HepG2 (cell line): ENCODE measurements at regions not wholly inside any gene's neighbourhood (a gene's known extent, or its start where the extent isn't known, plus 50 kb on each side); places are given as distances from the start of the nearest gene placed in this dataset.

Experiments used
- ATAC-seq: fragments of 200-7000 bp; cut with Tn5 transposase; 3 replicates; pipeline ENCODE4 v1.9.1; 2020; ENCODE audit warnings: mild to moderate bottlenecking, moderate library complexity
- BruUV-seq: library from RNA; stranded (reverse); fragments of 400-500 nt; replicated peaks from 2 replicates; lab custom pipeline; 2021; lab: Mats Ljungman, UMichigan
- CTCF ChIA-PET: fragments of 300-600 bp; formaldehyde crosslinking; extraction: SDS; loops from one replicate; lab custom pipeline; 2021; ENCODE audit warnings: low total read pairs, inconsistent platforms, low intra/inter-chr PET ratio; lab: Yijun Ruan, JAX
- POLR2A ChIA-PET: fragments of 350-600 bp; sonication (Branson Sonifier 250); formaldehyde crosslinking; loops from one replicate; lab custom pipeline; 2020; ENCODE audit warnings: antibody characterized with exemption, inconsistent platforms; lab: Yijun Ruan, JAX
- DNase-seq: peaks from one replicate; pipeline ENCODE4 v3.0.0-alpha.2; 2015; ENCODE audit warnings: low spot score
- FAIRE-seq: peaks from 3 replicates; lab custom pipeline; 2011; peaks lifted over from hg19 to GRCh38; lab: Jason Lieb, UNC
- H2AFZ ChIP-seq: one replicate; pipeline ENCODE4 v1.6.1; 2011; ENCODE audit warnings: low read length, inconsistent platforms
- H3K27ac ChIP-seq: fragments of 300-600 bp; 3 replicates; pipeline ENCODE4 v1.8.0; 2011; ENCODE audit warnings: mixed run types, mild to moderate bottlenecking, mixed read lengths, low read length, inconsistent platforms; ENCODE audit not compliant: insufficient read depth; ENCODE audit errors: extremely low read length
- H3K27me3 ChIP-seq, 2 experiments: fragments of 200-600 bp in 1 of 2; 2 replicates in 1 of 2; 3 replicates in 1 of 2; pipeline versions ENCODE4 v1.6.0 to v1.8.0; 2011; ENCODE audit warnings: low read length in 2 of 2, mild to moderate bottlenecking in 2 of 2, moderate library complexity in 2 of 2, inconsistent platforms in 1 of 2; ENCODE audit not compliant: insufficient read depth in 2 of 2, control insufficient read depth in 1 of 2
- H3K36me3 ChIP-seq, 2 experiments: fragments of 200-600 bp in 1 of 2; replicated peaks in 1 of 2; 2 replicates in 1 of 2; 3 replicates in 1 of 2; pipeline versions ENCODE4 v1.5.1 to v1.8.0; 2011; ENCODE audit warnings: low read length in 2 of 2, inconsistent platforms in 1 of 2; ENCODE audit not compliant: insufficient read depth in 2 of 2, control insufficient read depth in 1 of 2
- H3K4me1 ChIP-seq: 2 replicates; pipeline ENCODE4 v1.5.1; 2012; ENCODE audit warnings: low read length, inconsistent platforms; ENCODE audit not compliant: insufficient read depth
- H3K4me2 ChIP-seq: 2 replicates; pipeline ENCODE4 v1.6.0; 2011; ENCODE audit warnings: low read depth, low read length, inconsistent platforms
- H3K4me3 ChIP-seq, 3 experiments: fragments of 200-600 bp in 1 of 3; sonication (generic), shearing (Covaris generic) in 1 of 3; replicated peaks in 1 of 3; 2 replicates each; pipeline ENCODE4 v1.5.1; 2011 to 2016; ENCODE audit warnings: low read length in 3 of 3, inconsistent platforms in 2 of 3, low read depth in 2 of 3, mild to moderate bottlenecking in 2 of 3, control low read depth in 1 of 3, mixed read lengths in 1 of 3; ENCODE audit not compliant: insufficient read depth in 1 of 3
- H3K79me2 ChIP-seq: one replicate; pipeline ENCODE4 v1.6.1; 2011; ENCODE audit warnings: low read length, inconsistent platforms; ENCODE audit not compliant: insufficient read depth
- H3K9ac ChIP-seq: 2 replicates; pipeline ENCODE4 v1.6.0; 2011; ENCODE audit warnings: mild to moderate bottlenecking, low read depth, low read length, inconsistent platforms; ENCODE audit not compliant: insufficient read depth
- H3K9me3 ChIP-seq: 2 replicates; pipeline ENCODE4 v1.5.1; 2012; ENCODE audit warnings: mild to moderate bottlenecking, low read length
- H4K20me1 ChIP-seq: 2 replicates; pipeline ENCODE4 v1.6.0; 2011; ENCODE audit warnings: inconsistent platforms, mild to moderate bottlenecking, low read length, moderate library complexity; ENCODE audit not compliant: insufficient read depth
- GABPA ChIP-seq, 2 experiments: IDR thresholded peaks; 2 replicates each; pipeline ENCODE4 v1.6.1; 2011 to 2016; ENCODE audit warnings: low read depth in 2 of 2, low read length in 1 of 2, missing biosample characterization in 1 of 2, missing genetic modification characterization in 1 of 2
- KDM4B ChIP-seq: sonication (generic); formaldehyde crosslinking; IDR thresholded peaks from 2 replicates; pipeline ENCODE4 v1.4.0; 2020; ENCODE audit warnings: missing genetic modification reagents
- MLLT10 ChIP-seq: sonication (generic); formaldehyde crosslinking; IDR thresholded peaks from 2 replicates; pipeline ENCODE4 v1.4.0; 2020; ENCODE audit warnings: missing genetic modification reagents
- NFE2L2 ChIP-seq: fragments of 150-350 bp; IDR thresholded peaks from 2 replicates; pipeline ENCODE4 v1.6.1; 2014; ENCODE audit warnings: low read length
- NR2F2 ChIP-seq: IDR thresholded peaks from 2 replicates; pipeline ENCODE4 v1.6.1; 2012; ENCODE audit warnings: low read depth, inconsistent platforms, borderline replicate concordance
- RXRB ChIP-seq: IDR thresholded peaks from 2 replicates; pipeline ENCODE4 v1.6.1; 2016; ENCODE audit warnings: borderline replicate concordance, missing genetic modification reagents, missing compliant biosample characterization
- SATB2 ChIP-seq: sonication (generic); formaldehyde crosslinking; IDR thresholded peaks from 2 replicates; pipeline ENCODE4 v1.5.0; 2020; ENCODE audit warnings: missing genetic modification reagents
- SP140L ChIP-seq: sonication (generic); formaldehyde crosslinking; IDR thresholded peaks from 2 replicates; pipeline ENCODE4 v1.4.0; 2020; ENCODE audit warnings: missing genetic modification reagents, borderline replicate concordance
- YEATS2 ChIP-seq: sonication (generic); formaldehyde crosslinking; IDR thresholded peaks from 2 replicates; pipeline ENCODE4 v1.4.0; 2020; ENCODE audit warnings: missing genetic modification reagents, borderline replicate concordance
- ZFP62 ChIP-seq: sonication (generic); formaldehyde crosslinking; IDR thresholded peaks from 2 replicates; pipeline ENCODE4 v1.4.0; 2020; ENCODE audit warnings: missing genetic modification reagents
- ZNF3 ChIP-seq: IDR thresholded peaks from 2 replicates; pipeline ENCODE4 v1.7.0; 2017; ENCODE audit warnings: inconsistent platforms
- ZNF431 ChIP-seq: sonication (generic); formaldehyde crosslinking; IDR thresholded peaks from 2 replicates; pipeline ENCODE4 v1.9.0; 2022; ENCODE audit warnings: missing genetic modification reagents, low read depth, mild to moderate bottlenecking, borderline replicate concordance
- whole genome bisulfite sequencing: methylation state at CpG from one replicate; pipeline ENCODE4 v1.1.6; 2017; ENCODE audit warnings: low lambda C conversion rate; 5-methylcytosine and 5-hydroxymethylcytosine counted together
- in situ Hi-C: cut with HindIII; loops from 2 replicates; pipeline ENCODE4 v1.10.0; 2017; ENCODE audit warnings: low pct_unique_long_range_greater_than_20kb; ENCODE audit not compliant: extremely low pct_ligation_motif_present
- intact Hi-C: fragments of 100-400 bp; cut with micrococcal nuclease; formaldehyde crosslinking; loops from one replicate; pipeline ENCODE4 v1.10.0; 2022; ENCODE audit not compliant: unreplicated experiment
- TF ChIP-seq, protein P1 (sequence below): fragments of 450-650 bp; IDR thresholded peaks from 2 replicates; pipeline ENCODE4 v1.6.1; 2017
- TF ChIP-seq, protein P2 (sequence below): sonication (generic); formaldehyde crosslinking; IDR thresholded peaks from 2 replicates; pipeline ENCODE4 v1.5.0; 2020; ENCODE audit warnings: mild to moderate bottlenecking, missing genetic modification reagents, borderline replicate concordance

DNA sequence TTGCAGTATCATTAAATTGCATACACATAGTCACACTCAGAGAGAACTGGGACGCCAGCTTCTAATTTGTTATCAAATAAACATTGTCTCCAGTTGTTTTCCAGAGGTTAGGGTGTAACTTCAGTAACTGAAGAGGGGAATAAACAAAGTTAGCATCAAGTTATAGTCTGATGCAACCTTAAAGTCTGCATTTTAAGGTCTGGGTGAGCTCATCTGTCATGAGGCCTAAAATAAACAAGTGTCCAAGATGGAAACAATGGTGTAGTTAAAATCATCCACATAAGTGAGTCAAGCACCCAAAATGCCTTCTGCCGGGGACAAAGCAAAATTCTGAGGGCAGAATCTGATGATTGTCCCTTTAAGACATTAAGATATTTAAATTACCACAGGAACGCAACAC, 70.3 kb upstream of the EMCN start:
- no peaks in the 10 kb centered on the region for H3K27me3 ChIP-seq
- H3K4me1 ChIP-seq, result no peaks in the 10 kb centered on the region
- ATAC-seq, result no peak
- H3K9ac ChIP-seq, result no peak overlapping the region
- H3K9me3 ChIP-seq, result no peaks in the 10 kb centered on the region
- FAIRE-seq, result no peak
- WGBS, result 10% methylated on average over 3 of the region's 3 CpGs
- H3K79me2 ChIP-seq, result no peaks in the 10 kb centered on the region
- no peak overlapping the region for H3K27ac ChIP-seq
- intact Hi-C loops (no loop called here), in situ Hi-C loops (no loop called here)
- no peak for TF ChIP-seq GABPA (IDR thresholded peaks at IDR 0.05; ENCODE audit: low read depth, low read length)
- TF ChIP-seq GABPA (CRISPR knock-in tag; IDR thresholded peaks at IDR 0.05; ENCODE audit: low read depth), result no peak
- TF ChIP-seq NR2F2, result no peak
- no peak for TF ChIP-seq ZNF3 (CRISPR knock-in tag)
- no peak for TF ChIP-seq YEATS2
- TF ChIP-seq, protein P1, sequence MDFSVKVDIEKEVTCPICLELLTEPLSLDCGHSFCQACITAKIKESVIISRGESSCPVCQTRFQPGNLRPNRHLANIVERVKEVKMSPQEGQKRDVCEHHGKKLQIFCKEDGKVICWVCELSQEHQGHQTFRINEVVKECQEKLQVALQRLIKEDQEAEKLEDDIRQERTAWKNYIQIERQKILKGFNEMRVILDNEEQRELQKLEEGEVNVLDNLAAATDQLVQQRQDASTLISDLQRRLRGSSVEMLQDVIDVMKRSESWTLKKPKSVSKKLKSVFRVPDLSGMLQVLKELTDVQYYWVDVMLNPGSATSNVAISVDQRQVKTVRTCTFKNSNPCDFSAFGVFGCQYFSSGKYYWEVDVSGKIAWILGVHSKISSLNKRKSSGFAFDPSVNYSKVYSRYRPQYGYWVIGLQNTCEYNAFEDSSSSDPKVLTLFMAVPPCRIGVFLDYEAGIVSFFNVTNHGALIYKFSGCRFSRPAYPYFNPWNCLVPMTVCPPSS, result no peak
- TF ChIP-seq RXRB (CRISPR knock-in tag), result no peak
- no peak for TF ChIP-seq ZFP62 (CRISPR knock-in tag)
- TF ChIP-seq SATB2 (CRISPR knock-in tag), result no peak
- TF ChIP-seq KDM4B (CRISPR knock-in tag), result no peak
- no peaks in the 10 kb centered on the region for H4K20me1 ChIP-seq
- no peak overlapping the region for H3K4me3 ChIP-seq
- CTCF ChIA-PET, result no interaction called here
- no TSS peak for BruUV-seq
- no peak for DNase-seq
- POLR2A ChIA-PET, result no interaction called here
- no peak overlapping the region for H2AFZ ChIP-seq
- H3K36me3 ChIP-seq, result no peaks in the 10 kb centered on the region
- H3K4me2 ChIP-seq, result no peak overlapping the region

DNA sequence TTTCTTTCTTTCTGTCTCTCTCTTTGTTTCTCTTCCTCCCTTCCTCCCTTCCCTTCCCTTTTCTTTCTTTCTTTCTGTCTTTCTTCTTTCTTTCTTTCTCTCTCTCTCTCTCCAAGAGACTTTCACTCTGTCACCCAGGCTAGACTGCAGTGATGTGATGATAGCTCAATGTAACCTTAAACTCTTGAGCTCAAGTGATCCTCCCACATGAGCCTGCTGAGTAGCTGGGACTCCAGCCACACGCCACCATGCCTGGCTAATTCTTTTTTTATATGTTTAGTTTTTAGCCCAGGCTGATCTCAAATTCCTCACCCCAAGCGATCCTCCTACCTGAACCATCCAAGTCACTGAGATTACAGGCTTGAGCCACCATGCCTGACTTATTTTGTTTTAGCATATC, 64.3 kb upstream of the EMCN start:
- in situ Hi-C loops, result no loop called here
- no peak overlapping the region for H2AFZ ChIP-seq
- H3K27me3 ChIP-seq, result no peaks in the 10 kb centered on the region
- no peak for FAIRE-seq
- no peaks in the 10 kb centered on the region for H3K36me3 ChIP-seq
- 6% methylated on average over 2 of the region's 2 CpGs for WGBS
- no peaks in the 10 kb centered on the region for H3K9me3 ChIP-seq
- H3K27ac ChIP-seq, result no peak overlapping the region
- POLR2A ChIA-PET, result no interaction called here
- no peaks in the 10 kb centered on the region for H3K4me1 ChIP-seq
- no peak overlapping the region for H3K9ac ChIP-seq
- H3K4me2 ChIP-seq, result no peak overlapping the region
- no TSS peak for BruUV-seq
- no peak for DNase-seq
- no peaks in the 10 kb centered on the region for H3K79me2 ChIP-seq
- intact Hi-C loops, result no loop called here
- no peak for ATAC-seq
- no peaks in the 10 kb centered on the region for H4K20me1 ChIP-seq
- CTCF ChIA-PET, result no interaction called here
- H3K4me3 ChIP-seq, result no peak overlapping the region
- no peak for TF ChIP-seq SP140L (CRISPR knock-in tag)
- no peak for TF ChIP-seq MLLT10 (CRISPR knock-in tag)
- no peak for TF ChIP-seq NFE2L2
- TF ChIP-seq ZNF431 (CRISPR knock-in tag), result no peak
- TF ChIP-seq, protein P2, sequence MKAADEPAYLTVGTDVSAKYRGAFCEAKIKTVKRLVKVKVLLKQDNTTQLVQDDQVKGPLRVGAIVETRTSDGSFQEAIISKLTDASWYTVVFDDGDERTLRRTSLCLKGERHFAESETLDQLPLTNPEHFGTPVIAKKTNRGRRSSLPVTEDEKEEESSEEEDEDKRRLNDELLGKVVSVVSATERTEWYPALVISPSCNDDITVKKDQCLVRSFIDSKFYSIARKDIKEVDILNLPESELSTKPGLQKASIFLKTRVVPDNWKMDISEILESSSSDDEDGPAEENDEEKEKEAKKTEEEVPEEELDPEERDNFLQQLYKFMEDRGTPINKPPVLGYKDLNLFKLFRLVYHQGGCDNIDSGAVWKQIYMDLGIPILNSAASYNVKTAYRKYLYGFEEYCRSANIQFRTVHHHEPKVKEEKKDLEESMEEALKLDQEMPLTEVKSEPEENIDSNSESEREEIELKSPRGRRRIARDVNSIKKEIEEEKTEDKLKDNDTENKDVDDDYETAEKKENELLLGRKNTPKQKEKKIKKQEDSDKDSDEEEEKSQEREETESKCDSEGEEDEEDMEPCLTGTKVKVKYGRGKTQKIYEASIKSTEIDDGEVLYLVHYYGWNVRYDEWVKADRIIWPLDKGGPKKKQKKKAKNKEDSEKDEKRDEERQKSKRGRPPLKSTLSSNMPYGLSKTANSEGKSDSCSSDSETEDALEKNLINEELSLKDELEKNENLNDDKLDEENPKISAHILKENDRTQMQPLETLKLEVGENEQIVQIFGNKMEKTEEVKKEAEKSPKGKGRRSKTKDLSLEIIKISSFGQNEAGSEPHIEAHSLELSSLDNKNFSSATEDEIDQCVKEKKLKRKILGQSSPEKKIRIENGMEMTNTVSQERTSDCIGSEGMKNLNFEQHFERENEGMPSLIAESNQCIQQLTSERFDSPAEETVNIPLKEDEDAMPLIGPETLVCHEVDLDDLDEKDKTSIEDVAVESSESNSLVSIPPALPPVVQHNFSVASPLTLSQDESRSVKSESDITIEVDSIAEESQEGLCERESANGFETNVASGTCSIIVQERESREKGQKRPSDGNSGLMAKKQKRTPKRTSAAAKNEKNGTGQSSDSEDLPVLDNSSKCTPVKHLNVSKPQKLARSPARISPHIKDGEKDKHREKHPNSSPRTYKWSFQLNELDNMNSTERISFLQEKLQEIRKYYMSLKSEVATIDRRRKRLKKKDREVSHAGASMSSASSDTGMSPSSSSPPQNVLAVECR (CRISPR knock-in tag), result no peak
- TF ChIP-seq YEATS2, result no peak
